Activated CD8-positive, alpha-beta memory T cell treated with anti-CD3 and anti-CD28 coated beads, Interleukin-2, amount 50 U/mL, for 24 hours (primary cell): ENCODE measurements at regions not wholly inside any gene's neighbourhood (a gene's known extent, or its start where the extent isn't known, plus 50 kb on each side); places are given as distances from the start of the nearest gene placed in this dataset.

ENCODE experiments used
- DNase-seq: peaks from one replicate; pipeline ENCODE4 v3.0.0-alpha.2; 2020; ENCODE audit errors: extremely low read depth

GRCh38 chr5:34586117-34586885 lies 69.8 kb upstream of the RAI14 start:
- no peak for DNase-seq

GRCh38 chr5:34587355-34588241 lies 68.5 kb upstream of the RAI14 start:
- no peak for DNase-seq

DNA sequence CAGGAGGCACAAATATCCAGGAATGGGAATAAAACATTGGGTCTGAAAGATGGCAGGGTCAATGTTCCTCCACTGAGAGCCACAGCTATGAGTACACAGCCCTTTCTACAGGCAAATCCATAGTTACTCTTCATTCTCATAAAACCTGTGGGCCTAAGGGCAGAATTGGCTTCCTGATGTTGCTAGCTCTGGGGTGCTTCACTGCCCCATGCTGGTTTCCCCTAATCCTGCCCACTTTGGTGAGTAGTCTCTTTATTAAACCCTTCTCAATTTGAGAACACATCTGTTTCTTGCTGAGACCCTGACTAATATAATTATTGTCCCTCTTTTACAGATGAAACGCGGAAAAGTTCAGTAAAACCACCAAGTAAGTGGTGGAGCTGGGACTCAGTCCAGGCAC lies 66.3 kb upstream of the RAI14 start:
- DNase-seq = no peak

GRCh38 chr5:34591723-34592122 lies 64.4 kb upstream of the RAI14 start:
- no peak for DNase-seq

- no peak for DNase-seq
These were observed 58.8 kb upstream of the RAI14 start for GRCh38 chr5:34597034-34598027.

- no peak for DNase-seq
These were observed 57.8 kb upstream of the RAI14 start for GRCh38 chr5:34598177-34598794.

- DNase-seq = no peak
These were observed 56.5 kb upstream of the RAI14 start for GRCh38 chr5:34599471-34600117.

GRCh38 chr5:34600118-34600493 lies 56.0 kb upstream of the RAI14 start:
- no peak for DNase-seq

DNA sequence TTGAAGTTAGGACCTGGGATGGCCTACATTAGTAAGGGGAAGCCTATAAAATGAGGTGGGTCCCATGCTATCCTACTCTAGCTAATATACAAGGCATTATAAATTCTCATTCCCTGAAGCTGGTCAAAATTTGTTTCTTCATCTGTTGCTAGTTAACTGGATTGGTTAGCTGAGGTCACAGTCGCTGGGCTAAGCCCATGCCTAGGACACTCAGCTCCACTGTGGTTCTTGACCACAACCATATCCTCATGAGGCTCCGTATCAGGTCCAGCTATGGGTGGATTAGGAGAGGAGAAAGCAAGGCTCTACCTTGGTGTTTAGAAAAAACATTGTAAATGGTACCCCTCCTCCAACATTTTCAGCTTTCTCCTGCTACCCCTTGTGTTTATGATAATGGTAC lies 52.8 kb upstream of the RAI14 start:
- DNase-seq = no peak

DNA sequence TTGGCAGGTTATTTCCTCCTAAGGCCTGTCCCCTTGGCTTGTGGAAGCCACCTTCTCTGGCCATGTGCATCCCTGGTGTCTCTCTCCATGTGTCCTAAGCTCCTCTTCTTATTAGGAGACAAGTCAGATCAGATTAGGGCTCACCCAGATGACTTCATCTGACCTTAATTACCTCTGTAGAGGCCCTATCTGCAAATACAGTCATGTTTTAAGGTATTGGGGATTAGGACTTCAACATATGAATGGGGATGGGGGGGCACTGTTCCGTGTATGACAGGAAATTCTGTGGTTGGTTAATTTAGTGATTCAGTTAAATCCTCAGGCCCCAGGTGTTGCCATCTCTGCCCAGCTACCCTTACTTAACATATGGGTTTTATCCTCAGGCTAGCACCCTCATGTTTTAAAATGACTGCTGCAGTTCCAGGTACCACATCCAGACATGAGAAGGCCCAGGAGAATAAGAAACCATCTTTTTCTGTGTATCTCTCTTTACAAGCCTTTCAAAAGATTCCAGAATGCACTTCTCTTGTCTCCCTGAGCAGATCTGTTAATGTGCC lies 51.9 kb upstream of the RAI14 start:
- no peak for DNase-seq

DNA sequence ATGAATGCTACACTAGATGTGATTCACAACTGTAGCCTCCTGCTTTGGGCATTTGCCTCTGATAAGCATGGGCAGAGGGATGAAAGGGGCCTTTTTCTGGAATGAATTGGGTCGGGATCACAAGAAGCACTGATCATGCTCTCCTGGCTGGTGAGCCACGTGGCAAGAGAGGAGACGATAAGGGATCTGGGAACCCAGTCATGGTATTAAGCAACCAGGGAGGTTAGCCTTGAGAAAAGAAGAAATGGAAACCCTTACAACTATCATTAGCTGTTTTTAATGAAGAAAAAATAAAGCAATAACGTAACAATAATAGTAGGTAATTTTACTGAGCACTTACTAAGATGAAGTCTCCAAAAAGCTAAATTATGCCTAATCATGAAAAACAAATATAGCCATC lies 50.0 kb upstream of the RAI14 start:
- no peak for DNase-seq
